Renal cortical epithelial cell (primary cell): ENCODE measurements at regions not wholly inside any gene's neighbourhood (a gene's known extent, or its start where the extent isn't known, plus 50 kb on each side); places are given as distances from the start of the nearest gene placed in this dataset.
"Not testable (repeated sequence)": the region's sequence is repeated elsewhere in the genome, so short reads cannot be mapped to it uniquely, and the experiment has no call there.

Experiments
- DNase-seq: peaks from one replicate; pipeline ENCODE4 v3.0.0-alpha.2; 2011; ENCODE audit warnings: low read depth

GRCh38 chr4:27075603-27076002 lies 215.0 kb downstream of the STIM2 start:
- not testable (repeated sequence) for DNase-seq

- no peak for DNase-seq
Measured at GRCh38 chr4:27078934-27079455, 218.4 kb downstream of the STIM2 start.

GRCh38 chr4:27081675-27082586 lies 221.3 kb downstream of the STIM2 start:
- no peak for DNase-seq

- no peak for DNase-seq
Measured at GRCh38 chr4:27082776-27083175, 222.1 kb downstream of the STIM2 start.

GRCh38 chr4:27084685-27085361 lies 224.2 kb downstream of the STIM2 start:
- peak; percentile 2 for DNase-seq

- no peak for DNase-seq
Measured at GRCh38 chr4:27085396-27085795, 224.8 kb downstream of the STIM2 start.

GRCh38 chr4:27087306-27088045 lies 226.8 kb downstream of the STIM2 start:
- DNase-seq = no peak

- no peak for DNase-seq
Measured at GRCh38 chr4:27088491-27088890, 227.8 kb downstream of the STIM2 start.

- no peak for DNase-seq
Measured at GRCh38 chr4:27089186-27089585, 228.5 kb downstream of the STIM2 start.

- no peak for DNase-seq
Measured at GRCh38 chr4:27090406-27090805, 229.8 kb downstream of the STIM2 start.

GRCh38 chr4:27094224-27094623 lies 233.6 kb downstream of the STIM2 start:
- DNase-seq = no peak

- DNase-seq = peak; percentile 40
Measured at GRCh38 chr4:27094783-27095182, 234.1 kb downstream of the STIM2 start.

- DNase-seq = no peak
Measured at GRCh38 chr4:27096142-27096824, 235.6 kb downstream of the STIM2 start.

- no peak for DNase-seq
Measured at GRCh38 chr4:27098034-27098433, 237.4 kb downstream of the STIM2 start.

- peak; percentile 58 for DNase-seq
Measured at GRCh38 chr4:27100713-27101112, 240.1 kb downstream of the STIM2 start.

- DNase-seq = peak; percentile 19
Measured at GRCh38 chr4:27101126-27101525, 240.5 kb downstream of the STIM2 start.

- DNase-seq = no peak
Measured at GRCh38 chr4:27101561-27101960, 240.9 kb downstream of the STIM2 start.

- DNase-seq = no peak
Measured at GRCh38 chr4:27111627-27112026, 251.0 kb downstream of the STIM2 start.

- no peak for DNase-seq
Measured at GRCh38 chr4:27112587-27112986, 251.9 kb downstream of the STIM2 start.

GRCh38 chr4:27115221-27115620 lies 254.6 kb downstream of the STIM2 start:
- DNase-seq = no peak

- DNase-seq = no peak
Measured at GRCh38 chr4:27117453-27117852, 256.8 kb downstream of the STIM2 start.

GRCh38 chr4:27119239-27119638 lies 258.6 kb downstream of the STIM2 start:
- DNase-seq = no peak
